ENCODE measurements at regions not wholly inside any gene's neighbourhood (a gene's known extent, or its start where the extent isn't known, plus 50 kb on each side); places are given as distances from the start of the nearest gene placed in this dataset.

DNA sequence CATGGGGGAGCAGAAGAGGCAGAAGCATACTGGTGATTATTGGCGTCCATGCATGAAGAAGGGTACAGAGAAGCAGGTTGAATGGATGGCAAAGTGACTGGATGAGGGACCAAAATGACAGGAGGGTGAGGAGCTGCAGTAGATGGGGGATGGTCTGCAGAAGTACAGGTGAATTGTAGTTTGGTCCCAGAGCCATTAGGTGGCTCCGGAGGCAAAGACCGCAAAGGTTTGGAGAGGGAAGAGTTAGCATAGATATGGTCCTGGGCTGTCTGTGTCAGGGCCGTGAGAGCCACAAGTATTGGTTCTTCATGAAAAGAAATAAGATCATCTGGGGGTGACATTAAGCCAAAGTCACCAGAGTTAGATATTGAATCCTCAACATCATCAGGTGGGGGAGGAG lies 59.0 kb upstream of the ZNF726 start:
- DNase-seq, result no peak

DNA sequence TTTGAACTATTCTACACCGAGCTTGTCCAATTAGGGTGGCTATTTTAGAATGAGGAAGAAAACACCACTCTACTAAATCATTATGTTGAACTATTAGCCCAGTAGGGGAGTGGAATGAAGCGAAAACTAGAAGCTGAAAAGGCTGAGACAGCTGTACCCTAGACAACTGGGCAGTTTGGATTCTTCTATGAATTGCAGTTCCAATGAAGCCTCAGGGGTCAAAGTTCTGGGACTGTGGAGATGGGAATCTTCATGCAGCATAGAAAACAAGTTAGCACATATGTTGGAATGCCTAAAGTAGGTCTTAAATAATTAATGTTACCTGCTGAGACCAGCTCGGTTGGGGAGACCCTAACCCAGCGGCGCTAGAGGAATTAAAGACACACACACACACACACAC lies 62.7 kb upstream of the ZNF726 start:
- no peak for DNase-seq

- no peak for DNase-seq
Observed at GRCh38 chr19:23832717-23833327, 74.1 kb upstream of the ZNF681 start.

DNA sequence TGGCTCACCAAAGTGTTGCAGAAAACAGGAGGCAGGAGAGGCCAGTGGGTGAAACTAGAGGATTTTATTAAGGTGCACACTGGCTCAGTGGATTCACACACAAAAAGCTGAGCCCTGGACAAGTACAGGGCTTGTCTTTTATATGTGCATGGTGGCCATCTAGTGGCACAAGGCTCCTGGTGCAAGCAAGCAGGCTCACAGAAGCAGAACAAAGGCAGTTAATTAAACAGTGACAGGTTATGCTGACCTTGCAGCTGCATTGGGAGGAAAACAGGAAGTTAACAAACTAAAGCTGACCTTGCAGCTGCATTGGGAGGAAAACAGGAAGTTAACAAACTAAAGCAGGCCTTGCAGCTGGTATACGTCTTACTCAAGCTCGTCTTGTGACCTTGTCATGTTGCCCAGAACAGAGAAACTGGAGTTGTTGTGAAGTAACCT lies 65.3 kb upstream of the ZNF681 start:
- no peak for DNase-seq

GRCh38 chr19:23822735-23823134 lies 64.0 kb upstream of the ZNF681 start:
- DNase-seq, result no peak

DNA sequence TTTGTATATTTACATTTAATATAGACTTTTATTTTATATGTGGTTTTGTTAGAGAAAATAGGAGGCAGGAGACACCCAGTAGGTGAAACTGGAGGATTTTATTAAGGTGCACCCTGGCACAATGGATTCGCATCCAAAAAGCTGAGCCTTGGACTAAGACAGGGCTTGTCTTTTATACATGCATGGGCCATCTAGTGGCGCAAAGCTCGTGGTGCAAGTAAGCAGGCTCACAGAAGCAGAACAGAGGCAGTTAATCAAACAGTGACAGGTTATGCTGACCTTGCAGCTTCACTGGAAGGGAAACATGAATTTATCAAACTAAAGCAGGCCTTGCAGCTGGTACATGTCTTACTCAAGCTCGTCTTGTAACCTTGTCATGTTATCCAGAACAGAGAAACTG lies 58.8 kb upstream of the ZNF681 start:
- DNase-seq, result peak; percentile 14

- DNase-seq, result no peak
Observed at GRCh38 chr19:23810496-23810895, 51.8 kb upstream of the ZNF681 start.

All from stimulated activated CD4-positive, alpha-beta T cell treated with anti-CD3 and anti-CD28 coated beads, Interleukin-12 subunit alpha, Interleukin-12 subunit beta, amount 100 ng/mL, for 4 hours (primary cell).